ENCODE measurements at regions not wholly inside any gene's neighbourhood (a gene's known extent, or its start where the extent isn't known, plus 50 kb on each side); places are given as distances from the start of the nearest gene placed in this dataset.

- H3K27ac Mint-ChIP-seq = no peak overlapping the region
- H3K9me3 Mint-ChIP-seq = peaks cover 0 to 4% (median 0%) of the 10 kb centered on the region in 8 donors
- intact Hi-C loops (cut with micrococcal nuclease) = no loop called here
- no peak for DNase-seq
- Histone ChIP-seq H3K27ac (ENCODE audit: low read depth, low read length) (no peak overlapping the region), H3K4me1 (ENCODE audit: insufficient read depth, low read length) (no peaks in the 10 kb centered on the region), H3K4me3 (ENCODE audit: low read length in 2 of 2) (no peak overlapping the region), H3K36me3 (ENCODE audit: insufficient read depth, low read length) (no peaks in the 10 kb centered on the region), H3K27me3 (ENCODE audit: insufficient read depth, low read length) (no peaks in the 10 kb centered on the region), H3K9me3 (ENCODE audit: control insufficient read depth in 1 of 2, low read length in 2 of 2) (no peaks in the 10 kb centered on the region)
- CTCF ChIA-PET (ENCODE audit: partially characterized antibody) = no interaction called here
- H3K36me3 Mint-ChIP-seq = no peaks in the 10 kb centered on the region
- H3K4me3 Mint-ChIP-seq = no peak overlapping the region
- H3K4me1 Mint-ChIP-seq = no peaks in the 10 kb centered on the region
- H3K27me3 Mint-ChIP-seq = no peaks in the 10 kb centered on the region
- POLR2A ChIA-PET (ENCODE audit: partially characterized antibody) = no interaction called here
These were observed 201.1 kb upstream of the COL3A1 start for GRCh38 chr2:188773075-188773474.

DNA sequence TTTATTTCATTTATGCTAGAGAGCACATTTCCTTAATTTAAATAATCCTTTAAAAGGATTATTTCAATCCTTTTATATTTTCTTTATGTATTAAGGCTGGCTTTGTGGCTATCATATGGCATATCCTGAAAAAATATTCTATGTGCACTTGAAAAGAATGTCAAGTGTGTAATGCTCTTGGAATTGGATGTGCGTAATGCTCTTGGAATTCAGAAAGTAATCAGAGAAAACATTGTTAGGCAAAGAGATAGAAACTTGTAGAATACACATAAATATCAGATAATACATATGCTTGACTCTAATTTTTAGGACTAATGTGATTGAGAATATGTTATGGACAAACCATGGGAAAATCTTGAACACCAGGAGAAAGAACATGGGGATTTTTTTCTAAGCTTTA lies 197.5 kb upstream of the COL3A1 start:
- Mint-ChIP-seq H3K36me3 (no peaks in the 10 kb centered on the region), H3K27ac (no peak overlapping the region), H3K27me3 (no peaks in the 10 kb centered on the region), H3K4me1 (no peaks in the 10 kb centered on the region), H3K9me3 (peaks cover 0 to 4% (median 0%) of the 10 kb centered on the region in 8 donors), H3K4me3 (no peak overlapping the region)
- no peak overlapping the region for H3K27ac ChIP-seq (ENCODE audit: low read depth, low read length)
- H3K9me3 ChIP-seq (ENCODE audit: control insufficient read depth in 1 of 2, low read length in 2 of 2) = no peaks in the 10 kb centered on the region
- ChIA-PET CTCF (ENCODE audit: partially characterized antibody) (no interaction called here), POLR2A (ENCODE audit: partially characterized antibody) (no interaction called here)
- intact Hi-C loops (cut with micrococcal nuclease) = no loop called here
- no peak for DNase-seq
- H3K4me3 ChIP-seq (ENCODE audit: low read length in 2 of 2) = no peak overlapping the region
- H3K4me1 ChIP-seq (ENCODE audit: insufficient read depth, low read length) = no peaks in the 10 kb centered on the region
- H3K36me3 ChIP-seq (ENCODE audit: insufficient read depth, low read length) = no peaks in the 10 kb centered on the region
- no peaks in the 10 kb centered on the region for H3K27me3 ChIP-seq (ENCODE audit: insufficient read depth, low read length)

DNA sequence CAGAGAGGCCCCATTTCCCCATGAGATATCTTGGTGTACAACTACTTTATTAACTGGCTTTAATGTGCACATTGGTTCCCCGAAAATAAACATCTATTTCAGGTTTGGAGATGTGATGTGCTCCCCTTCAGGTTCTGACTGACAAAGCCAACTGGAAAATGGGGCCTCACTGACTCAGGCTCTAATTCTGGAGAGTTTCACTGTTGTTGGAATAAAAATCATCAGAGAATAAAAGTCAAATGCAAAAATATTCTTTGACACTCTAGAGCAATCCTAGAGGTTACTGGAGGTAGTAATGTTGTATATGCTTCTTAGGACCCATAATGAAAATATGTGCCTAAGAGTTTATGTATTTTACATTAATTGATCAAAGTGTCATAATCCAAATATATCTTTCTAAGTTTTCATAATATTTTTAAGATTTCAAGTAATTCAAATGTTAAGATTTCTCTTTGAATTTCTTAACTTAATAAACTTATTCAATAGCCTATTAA lies 189.9 kb upstream of the COL3A1 start:
- Histone ChIP-seq H3K36me3 (ENCODE audit: insufficient read depth, low read length) (no peaks in the 10 kb centered on the region), H3K27me3 (ENCODE audit: insufficient read depth, low read length) (no peaks in the 10 kb centered on the region), H3K27ac (ENCODE audit: low read depth, low read length) (no peak overlapping the region), H3K4me3 (ENCODE audit: low read length in 2 of 2) (no peak overlapping the region), H3K4me1 (ENCODE audit: insufficient read depth, low read length) (no peaks in the 10 kb centered on the region), H3K9me3 (ENCODE audit: control insufficient read depth in 1 of 2, low read length in 2 of 2) (no peaks in the 10 kb centered on the region)
- Mint-ChIP-seq H3K4me3 (no peak overlapping the region), H3K9me3 (no peaks in the 10 kb centered on the region), H3K36me3 (no peaks in the 10 kb centered on the region), H3K27me3 (no peaks in the 10 kb centered on the region), H3K27ac (no peak overlapping the region), H3K4me1 (no peaks in the 10 kb centered on the region)
- ChIA-PET CTCF (ENCODE audit: partially characterized antibody) (interaction anchor here (0.7 kb wide), 1 partner anchor 24 kb away, joined by 5 read pairs; no protein-coding TSS in a partner anchor), POLR2A (ENCODE audit: partially characterized antibody) (no interaction called here)
- intact Hi-C loops (cut with micrococcal nuclease) = no loop called here
- no peak for DNase-seq

DNA sequence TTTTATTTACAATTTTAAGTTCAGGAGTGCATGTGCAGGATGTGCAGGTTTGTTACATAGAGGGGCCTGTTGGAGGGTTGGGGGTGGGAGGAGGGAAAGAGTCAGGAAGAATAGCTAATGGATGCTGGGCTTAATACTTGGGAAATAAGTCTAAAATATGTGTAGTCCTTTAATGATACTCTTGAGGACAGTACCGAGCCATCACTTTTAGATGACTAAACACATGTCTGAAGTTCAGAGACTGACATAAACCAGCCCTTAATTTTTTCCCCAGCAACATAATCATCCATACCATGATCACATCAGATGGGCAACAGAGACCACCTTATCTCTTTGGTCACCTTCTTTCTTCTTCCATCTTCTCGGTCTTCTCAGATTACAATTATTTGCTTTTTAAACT lies 189.1 kb upstream of the COL3A1 start:
- Histone ChIP-seq H3K27me3 (ENCODE audit: insufficient read depth, low read length) (no peaks in the 10 kb centered on the region), H3K9me3 (ENCODE audit: control insufficient read depth in 1 of 2, low read length in 2 of 2) (no peaks in the 10 kb centered on the region), H3K4me3 (ENCODE audit: low read length in 2 of 2) (no peak overlapping the region), H3K27ac (ENCODE audit: low read depth, low read length) (no peak overlapping the region), H3K36me3 (ENCODE audit: insufficient read depth, low read length) (no peaks in the 10 kb centered on the region), H3K4me1 (ENCODE audit: insufficient read depth, low read length) (no peaks in the 10 kb centered on the region)
- H3K9me3 Mint-ChIP-seq = no peaks in the 10 kb centered on the region
- no peak overlapping the region for H3K27ac Mint-ChIP-seq
- H3K4me3 Mint-ChIP-seq = no peak overlapping the region
- DNase-seq = no peak
- POLR2A ChIA-PET (ENCODE audit: partially characterized antibody) = no interaction called here
- CTCF ChIA-PET (ENCODE audit: partially characterized antibody) = interaction anchor here (0.7 kb wide), 1 partner anchor 25 kb away, joined by 5 read pairs; no protein-coding TSS in a partner anchor
- no peaks in the 10 kb centered on the region for H3K36me3 Mint-ChIP-seq
- intact Hi-C loops (cut with micrococcal nuclease) = no loop called here
- H3K27me3 Mint-ChIP-seq = no peaks in the 10 kb centered on the region
- H3K4me1 Mint-ChIP-seq = no peaks in the 10 kb centered on the region

DNA sequence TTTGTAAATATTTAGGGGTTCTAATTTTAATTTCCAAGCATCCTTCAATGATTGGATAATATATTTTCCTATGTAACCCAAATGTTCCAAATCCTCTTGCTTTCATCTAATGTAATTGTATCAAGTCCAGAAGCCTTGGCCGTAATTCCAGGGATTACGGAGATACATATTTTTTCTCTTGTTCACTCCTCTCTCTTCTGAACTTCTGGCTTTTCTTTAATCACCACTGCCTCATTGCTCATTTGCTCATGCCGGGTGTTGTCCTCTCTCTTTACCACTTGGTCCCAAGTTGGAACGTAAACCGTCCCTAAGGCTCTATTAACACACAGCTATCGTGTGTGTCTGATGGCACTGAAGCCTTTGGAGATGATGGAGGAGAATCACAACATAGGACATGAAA lies 188.7 kb upstream of the COL3A1 start:
- Histone ChIP-seq H3K4me3 (ENCODE audit: low read length in 2 of 2) (no peak overlapping the region), H3K27ac (ENCODE audit: low read depth, low read length) (no peak overlapping the region), H3K36me3 (ENCODE audit: insufficient read depth, low read length) (no peaks in the 10 kb centered on the region), H3K27me3 (ENCODE audit: insufficient read depth, low read length) (no peaks in the 10 kb centered on the region), H3K4me1 (ENCODE audit: insufficient read depth, low read length) (no peaks in the 10 kb centered on the region), H3K9me3 (ENCODE audit: control insufficient read depth in 1 of 2, low read length in 2 of 2) (no peaks in the 10 kb centered on the region)
- DNase-seq = no peak
- POLR2A ChIA-PET (ENCODE audit: partially characterized antibody) = no interaction called here
- no peak overlapping the region for H3K27ac Mint-ChIP-seq
- intact Hi-C loops (cut with micrococcal nuclease) = no loop called here
- no peaks in the 10 kb centered on the region for H3K9me3 Mint-ChIP-seq
- H3K4me1 Mint-ChIP-seq = no peaks in the 10 kb centered on the region
- no peaks in the 10 kb centered on the region for H3K36me3 Mint-ChIP-seq
- H3K4me3 Mint-ChIP-seq = no peak overlapping the region
- CTCF ChIA-PET (ENCODE audit: partially characterized antibody) = no interaction called here
- no peaks in the 10 kb centered on the region for H3K27me3 Mint-ChIP-seq

DNA sequence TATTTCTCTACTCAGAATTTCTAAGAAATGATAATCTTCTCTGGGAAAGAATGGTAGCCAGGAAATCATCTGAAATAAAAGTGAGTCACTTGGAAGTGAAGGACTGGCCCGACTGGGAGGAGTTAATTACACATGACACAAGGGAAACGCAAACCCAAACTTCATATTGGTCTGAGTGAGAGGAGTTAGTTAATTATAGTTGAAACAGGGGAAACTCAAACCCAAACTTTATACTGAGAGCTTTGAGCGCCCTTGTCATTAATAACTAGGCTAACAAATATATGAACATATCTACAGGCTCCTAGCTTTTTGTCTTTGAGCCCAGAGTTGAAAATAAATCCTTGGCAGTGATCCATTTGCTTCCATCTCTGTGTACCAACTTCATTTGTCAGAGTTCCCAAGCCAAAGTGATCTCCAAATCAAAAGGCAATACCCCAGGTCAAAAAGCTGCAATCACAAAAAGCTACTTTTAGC lies 187.8 kb upstream of the COL3A1 start:
- Histone ChIP-seq H3K27me3 (ENCODE audit: insufficient read depth, low read length) (no peaks in the 10 kb centered on the region), H3K9me3 (ENCODE audit: control insufficient read depth in 1 of 2, low read length in 2 of 2) (no peaks in the 10 kb centered on the region), H3K4me1 (ENCODE audit: insufficient read depth, low read length) (no peaks in the 10 kb centered on the region), H3K27ac (ENCODE audit: low read depth, low read length) (no peak overlapping the region), H3K4me3 (ENCODE audit: low read length in 2 of 2) (no peak overlapping the region), H3K36me3 (ENCODE audit: insufficient read depth, low read length) (no peaks in the 10 kb centered on the region)
- CTCF ChIA-PET (ENCODE audit: partially characterized antibody) = no interaction called here
- Mint-ChIP-seq H3K27ac (no peak overlapping the region), H3K4me3 (no peak overlapping the region), H3K36me3 (no peaks in the 10 kb centered on the region), H3K4me1 (no peaks in the 10 kb centered on the region), H3K27me3 (no peaks in the 10 kb centered on the region), H3K9me3 (no peaks in the 10 kb centered on the region)
- intact Hi-C loops (cut with micrococcal nuclease) = no loop called here
- DNase-seq = no peak
- POLR2A ChIA-PET (ENCODE audit: partially characterized antibody) = no interaction called here

DNA sequence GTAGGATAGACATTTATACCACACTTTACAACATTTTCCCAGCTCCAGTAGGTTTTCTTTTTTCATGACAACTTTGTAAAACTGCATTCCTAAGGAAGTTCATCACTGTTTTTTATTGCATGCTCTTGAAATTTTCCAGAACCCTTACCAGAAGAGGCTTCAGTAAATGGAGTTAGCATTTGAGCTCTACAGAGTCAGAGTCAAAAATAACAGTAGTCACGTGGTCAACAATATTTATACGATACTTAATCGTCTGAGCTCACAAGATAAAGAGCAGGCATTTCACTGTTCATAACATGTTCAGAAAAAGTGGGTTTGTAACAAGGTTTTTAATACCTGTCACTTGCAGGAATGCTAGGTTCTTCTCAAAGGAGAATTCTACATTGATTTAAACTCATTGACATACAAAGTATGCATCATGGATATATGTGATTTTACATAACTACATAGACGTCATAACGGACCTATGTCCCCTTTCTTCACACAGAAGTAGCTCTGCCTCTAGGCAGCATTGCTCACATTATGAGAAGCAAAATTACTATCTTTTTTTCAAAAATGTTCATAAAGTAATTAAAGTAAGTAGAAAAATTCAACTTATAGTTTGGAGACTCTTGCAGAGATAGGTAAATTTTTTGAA lies 187.0 kb upstream of the COL3A1 start:
- no peak overlapping the region for H3K27ac ChIP-seq (ENCODE audit: low read depth, low read length)
- Mint-ChIP-seq H3K27me3 (no peaks in the 10 kb centered on the region), H3K9me3 (no peaks in the 10 kb centered on the region), H3K4me1 (no peaks in the 10 kb centered on the region), H3K27ac (no peak overlapping the region), H3K36me3 (no peaks in the 10 kb centered on the region), H3K4me3 (no peak overlapping the region)
- H3K27me3 ChIP-seq (ENCODE audit: insufficient read depth, low read length) = no peaks in the 10 kb centered on the region
- H3K36me3 ChIP-seq (ENCODE audit: insufficient read depth, low read length) = no peaks in the 10 kb centered on the region
- intact Hi-C loops (cut with micrococcal nuclease) = no loop called here
- CTCF ChIA-PET (ENCODE audit: partially characterized antibody) = no interaction called here
- H3K4me1 ChIP-seq (ENCODE audit: insufficient read depth, low read length) = no peaks in the 10 kb centered on the region
- H3K9me3 ChIP-seq (ENCODE audit: control insufficient read depth in 1 of 2, low read length in 2 of 2) = no peaks in the 10 kb centered on the region
- no peak for DNase-seq
- POLR2A ChIA-PET (ENCODE audit: partially characterized antibody) = no interaction called here
- H3K4me3 ChIP-seq (ENCODE audit: low read length in 2 of 2) = no peak overlapping the region
